ENCODE measurements at regions not wholly inside any gene's neighbourhood (a gene's known extent, or its start where the extent isn't known, plus 50 kb on each side); places are given as distances from the start of the nearest gene placed in this dataset.

- TF ChIP-seq, protein P1, sequence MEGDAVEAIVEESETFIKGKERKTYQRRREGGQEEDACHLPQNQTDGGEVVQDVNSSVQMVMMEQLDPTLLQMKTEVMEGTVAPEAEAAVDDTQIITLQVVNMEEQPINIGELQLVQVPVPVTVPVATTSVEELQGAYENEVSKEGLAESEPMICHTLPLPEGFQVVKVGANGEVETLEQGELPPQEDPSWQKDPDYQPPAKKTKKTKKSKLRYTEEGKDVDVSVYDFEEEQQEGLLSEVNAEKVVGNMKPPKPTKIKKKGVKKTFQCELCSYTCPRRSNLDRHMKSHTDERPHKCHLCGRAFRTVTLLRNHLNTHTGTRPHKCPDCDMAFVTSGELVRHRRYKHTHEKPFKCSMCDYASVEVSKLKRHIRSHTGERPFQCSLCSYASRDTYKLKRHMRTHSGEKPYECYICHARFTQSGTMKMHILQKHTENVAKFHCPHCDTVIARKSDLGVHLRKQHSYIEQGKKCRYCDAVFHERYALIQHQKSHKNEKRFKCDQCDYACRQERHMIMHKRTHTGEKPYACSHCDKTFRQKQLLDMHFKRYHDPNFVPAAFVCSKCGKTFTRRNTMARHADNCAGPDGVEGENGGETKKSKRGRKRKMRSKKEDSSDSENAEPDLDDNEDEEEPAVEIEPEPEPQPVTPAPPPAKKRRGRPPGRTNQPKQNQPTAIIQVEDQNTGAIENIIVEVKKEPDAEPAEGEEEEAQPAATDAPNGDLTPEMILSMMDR (IDR thresholded peaks at IDR 0.05) = no peak
- H3K9me3 ChIP-seq = no peaks in the 10 kb centered on the region
These were observed 1631.2 kb upstream of the ACVR2A start for GRCh38 chr2:146213674-146214073.

DNA sequence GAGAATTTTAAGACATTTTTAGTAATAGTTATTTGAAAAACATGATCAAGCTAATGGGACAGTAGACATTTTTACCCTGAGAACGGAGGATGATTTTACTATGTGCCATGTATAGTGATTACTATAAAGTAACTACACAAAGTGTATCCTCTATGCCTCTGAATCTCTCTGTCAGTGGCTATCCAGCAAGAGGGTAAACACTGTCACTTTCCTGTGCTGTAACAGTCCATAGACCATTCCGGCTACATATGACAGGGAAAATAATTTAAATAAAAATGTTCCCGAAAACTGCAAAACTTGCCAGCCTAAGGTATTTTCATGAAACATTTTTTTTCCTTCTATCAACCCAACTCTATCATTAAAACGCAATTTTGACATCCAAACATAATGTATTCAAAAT is 1632.2 kb upstream of the ACVR2A start:
- TF ChIP-seq, protein P1 (IDR thresholded peaks at IDR 0.05) = no peak
- H3K4me1 ChIP-seq (ENCODE audit: control insufficient read depth in 1 of 2, insufficient read depth in 1 of 2, low read depth in 1 of 2, low read length in 1 of 2) = no peaks in the 10 kb centered on the region
- no peaks in the 10 kb centered on the region for H3K9me3 ChIP-seq
- H3K36me3 ChIP-seq = no peaks in the 10 kb centered on the region
- H3K27me3 ChIP-seq = no peaks in the 10 kb centered on the region
- H3K27ac ChIP-seq = no peak overlapping the region
- no peak overlapping the region for H3K4me3 ChIP-seq (ENCODE audit: low read depth in 1 of 2, low read length in 1 of 2)

More at GRCh38 chr2:146213674-146214073, 1631.2 kb upstream of the ACVR2A start:
- Histone ChIP-seq H3K27ac (no peak overlapping the region), H3K36me3 (no peaks in the 10 kb centered on the region), H3K4me3 (ENCODE audit: low read depth in 1 of 2, low read length in 1 of 2) (no peak overlapping the region), H3K27me3 (no peaks in the 10 kb centered on the region), H3K4me1 (ENCODE audit: control insufficient read depth in 1 of 2, insufficient read depth in 1 of 2, low read depth in 1 of 2, low read length in 1 of 2) (no peaks in the 10 kb centered on the region)

- TF ChIP-seq, protein P1 (IDR thresholded peaks at IDR 0.05) = no peak
- Histone ChIP-seq H3K27ac (no peak overlapping the region), H3K9me3 (no peaks in the 10 kb centered on the region), H3K36me3 (no peaks in the 10 kb centered on the region), H3K27me3 (no peaks in the 10 kb centered on the region), H3K4me1 (ENCODE audit: control insufficient read depth in 1 of 2, insufficient read depth in 1 of 2, low read depth in 1 of 2, low read length in 1 of 2) (no peaks in the 10 kb centered on the region), H3K4me3 (ENCODE audit: low read depth in 1 of 2, low read length in 1 of 2) (no peak overlapping the region)
These were observed 1635.0 kb upstream of the ACVR2A start for GRCh38 chr2:146209842-146210275.

DNA sequence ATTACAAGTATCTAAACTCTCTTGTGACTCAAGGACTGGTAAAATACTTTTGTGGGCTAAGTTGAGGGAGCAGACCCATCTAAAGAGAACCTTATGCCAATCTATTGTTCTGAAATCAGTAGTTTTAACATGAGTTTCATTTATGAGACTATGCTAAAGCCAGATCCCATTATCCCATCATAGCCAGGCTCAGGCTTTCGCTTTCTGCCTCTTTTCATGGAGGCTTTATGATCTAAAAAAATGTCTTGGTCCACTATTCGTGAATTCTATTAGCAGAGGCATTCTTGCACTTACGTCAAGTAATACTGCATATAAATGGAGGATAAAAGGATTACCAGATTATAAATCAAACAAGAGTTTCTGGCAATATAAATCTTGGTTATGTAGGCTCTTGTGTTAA is 1636.9 kb upstream of the ACVR2A start:
- TF ChIP-seq, protein P1 (IDR thresholded peaks at IDR 0.05) = no peak
- Histone ChIP-seq H3K4me1 (ENCODE audit: control insufficient read depth in 1 of 2, insufficient read depth in 1 of 2, low read depth in 1 of 2, low read length in 1 of 2) (no peaks in the 10 kb centered on the region), H3K27ac (no peak overlapping the region), H3K4me3 (ENCODE audit: low read depth in 1 of 2, low read length in 1 of 2) (no peak overlapping the region), H3K9me3 (no peaks in the 10 kb centered on the region), H3K27me3 (no peaks in the 10 kb centered on the region), H3K36me3 (no peaks in the 10 kb centered on the region)

GRCh38 chr2:146207417-146207816 is 1637.4 kb upstream of the ACVR2A start:
- TF ChIP-seq, protein P1 (IDR thresholded peaks at IDR 0.05) = no peak
- Histone ChIP-seq H3K4me1 (ENCODE audit: control insufficient read depth in 1 of 2, insufficient read depth in 1 of 2, low read depth in 1 of 2, low read length in 1 of 2) (no peaks in the 10 kb centered on the region), H3K27ac (no peak overlapping the region), H3K27me3 (no peaks in the 10 kb centered on the region), H3K36me3 (no peaks in the 10 kb centered on the region), H3K4me3 (ENCODE audit: low read depth in 1 of 2, low read length in 1 of 2) (no peak overlapping the region), H3K9me3 (no peaks in the 10 kb centered on the region)

All from neutrophil (primary cell).